GM13976 (cell line): ENCODE measurements at regions not wholly inside any gene's neighbourhood (a gene's known extent, or its start where the extent isn't known, plus 50 kb on each side); places are given as distances from the start of the nearest gene placed in this dataset.

ENCODE experiments used
- DNase-seq: peaks from one replicate; pipeline ENCODE4 v3.0.0; 2012; ENCODE audit warnings: low spot score
- CTCF ChIP-seq: IDR thresholded peaks from 2 replicates; pipeline ENCODE4 v1.5.1; 2012; ENCODE audit warnings: borderline replicate concordance, mild to moderate bottlenecking; ENCODE audit not compliant: insufficient read depth; ENCODE audit errors: extremely low read depth, missing control alignments, control extremely low read depth
- in situ Hi-C: fragments of 300-500 bp; cut with MboI; formaldehyde crosslinking; loops from one replicate; pipeline ENCODE4 v1.12.0; 2022; ENCODE audit warnings: low sequenced_read_pairs, mixed read lengths, inconsistent platforms; ENCODE audit not compliant: unreplicated experiment

DNA sequence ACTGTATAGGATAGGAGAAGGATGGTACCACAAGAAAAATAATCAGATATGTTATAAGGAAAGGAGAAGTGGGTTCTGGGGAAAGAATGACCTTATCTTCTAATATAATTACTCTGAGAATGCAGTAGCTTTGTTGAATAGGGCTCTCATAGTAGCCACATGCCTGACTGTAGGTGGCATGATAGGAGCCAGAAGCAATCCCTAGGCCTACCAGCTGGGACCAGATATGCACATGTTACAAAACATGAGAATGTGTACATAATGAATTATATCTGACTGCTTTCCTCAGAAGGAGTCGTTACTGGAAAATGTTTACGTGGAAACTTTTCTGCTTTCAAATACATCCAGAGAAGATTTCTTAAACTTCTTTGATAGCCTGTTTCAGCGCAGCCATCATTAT is 53.2 kb upstream of the FAM3C start:
- TF ChIP-seq CTCF: no peak
- in situ Hi-C loops: no loop called here
- no peak for DNase-seq

- no peak for DNase-seq
Measured at GRCh38 chr7:121448429-121448828, 52.3 kb upstream of the FAM3C start.

DNA sequence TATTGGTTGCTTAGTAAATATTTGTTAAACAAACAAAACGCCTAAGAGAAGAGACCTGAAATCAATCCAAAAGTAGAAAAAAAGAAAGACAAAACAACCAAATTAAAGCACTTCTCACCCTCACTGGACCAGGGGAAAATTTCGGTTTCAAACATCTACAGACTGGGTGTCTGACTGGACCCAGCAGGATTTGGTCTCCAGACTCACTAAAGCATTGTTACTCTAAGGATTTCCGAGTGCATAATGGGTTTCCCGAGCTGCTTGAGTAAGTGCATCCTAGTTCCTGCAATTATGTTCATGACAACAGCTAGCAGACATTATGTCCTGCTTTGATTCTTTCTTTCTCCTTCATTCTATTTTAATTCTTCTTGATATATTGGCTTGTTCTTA is 51.8 kb upstream of the FAM3C start:
- in situ Hi-C loops: no loop called here
- no peak for TF ChIP-seq CTCF
- DNase-seq: no peak

More at GRCh38 chr7:121448429-121448828, 52.3 kb upstream of the FAM3C start:
- in situ Hi-C loops: no loop called here
- TF ChIP-seq CTCF: no peak

DNA sequence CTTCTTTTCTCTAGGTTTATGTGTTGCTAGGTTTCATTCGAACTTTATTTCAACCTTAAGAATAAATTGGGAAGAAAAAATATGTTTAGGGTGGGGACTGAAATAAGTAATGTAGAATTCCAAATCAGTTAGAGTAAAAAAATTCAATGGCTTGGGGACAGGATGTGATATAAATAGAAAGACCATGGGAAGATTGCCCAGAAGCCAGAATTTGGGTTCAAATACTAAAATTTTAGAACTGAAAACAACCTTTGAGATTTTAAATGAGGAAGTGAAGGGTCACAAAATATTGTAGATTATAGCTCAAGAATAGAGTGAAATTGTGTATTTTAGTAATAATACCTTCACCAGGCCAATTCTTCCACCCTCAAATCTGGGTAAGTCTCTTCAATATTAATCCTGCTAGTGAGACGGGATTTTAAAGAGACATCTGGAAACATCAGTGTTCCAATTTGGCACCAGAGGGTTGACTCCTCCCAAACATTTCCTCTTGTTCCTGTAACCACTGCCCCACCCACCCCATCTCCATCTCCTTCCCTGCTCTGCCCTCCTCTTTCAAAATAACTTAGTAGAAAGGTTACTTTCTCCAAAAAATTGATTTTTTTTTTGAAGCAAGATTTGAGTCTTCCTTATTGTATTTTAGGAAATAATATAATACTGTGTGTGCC is 51.3 kb upstream of the FAM3C start:
- no peak for TF ChIP-seq CTCF
- in situ Hi-C loops: no loop called here
- no peak for DNase-seq

- DNase-seq: no peak
- TF ChIP-seq CTCF: no peak
- in situ Hi-C loops: no loop called here
Measured at GRCh38 chr7:121446526-121446925, 50.4 kb upstream of the FAM3C start.
